ENCODE measurements at regions not wholly inside any gene's neighbourhood (a gene's known extent, or its start where the extent isn't known, plus 50 kb on each side); places are given as distances from the start of the nearest gene placed in this dataset.
"Not testable (repeated sequence)": the region's sequence is repeated elsewhere in the genome, so short reads cannot be mapped to it uniquely, and the experiment has no call there.

DNA sequence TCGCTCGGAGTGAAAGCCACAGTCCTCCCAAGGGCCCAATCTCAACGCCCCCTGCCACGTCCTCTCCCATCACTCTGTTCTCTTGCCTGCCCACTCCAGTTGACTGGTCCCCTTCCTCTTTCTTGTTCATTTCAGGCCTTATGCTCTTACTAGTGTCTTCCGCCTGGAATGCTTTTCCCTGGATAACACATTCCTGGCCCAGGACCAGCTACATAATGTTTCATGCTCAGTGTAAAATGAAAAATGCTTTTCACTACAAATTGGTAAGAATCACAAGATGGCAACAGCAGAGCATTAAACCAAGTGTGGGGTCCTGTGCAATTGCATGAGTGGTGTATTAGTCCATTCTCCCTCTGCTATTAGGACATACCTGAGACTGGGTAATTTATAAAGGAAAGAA, 417.2 kb upstream of the KLHL29 start:
- DNase-seq = no peak

DNA sequence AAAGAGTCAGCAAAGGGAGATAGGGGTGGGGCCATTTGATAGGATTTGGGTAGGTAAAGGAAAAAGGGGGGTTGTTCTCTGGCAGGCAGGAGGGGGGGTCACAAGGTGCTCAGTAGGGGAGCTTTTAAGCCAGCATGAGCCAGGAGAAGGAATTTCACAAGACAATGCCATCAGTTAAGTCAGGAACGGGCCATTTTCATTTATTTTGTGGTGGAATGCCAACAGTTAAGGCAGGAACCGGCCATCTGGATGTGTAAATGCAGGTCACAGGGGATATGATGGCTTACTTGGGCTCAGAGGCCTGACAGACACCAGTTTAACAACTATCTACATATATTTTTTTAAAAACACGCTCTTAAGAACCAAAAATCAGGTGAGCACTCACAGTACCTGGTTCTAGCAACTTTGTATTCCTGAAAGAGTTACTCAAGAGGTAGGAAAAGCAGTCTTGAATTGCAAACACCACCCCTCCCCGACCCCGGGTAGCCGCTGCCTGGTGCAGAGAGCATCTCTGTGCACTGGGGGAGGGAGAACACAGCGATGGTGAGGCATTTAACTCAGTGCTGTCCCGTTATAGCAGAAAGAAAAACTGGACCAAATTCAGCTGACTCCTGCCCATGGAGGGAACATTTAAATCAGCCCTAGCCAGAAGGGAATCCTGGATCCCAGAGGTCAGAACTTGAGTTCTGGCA, 414.5 kb upstream of the KLHL29 start:
- no peak for DNase-seq

DNA sequence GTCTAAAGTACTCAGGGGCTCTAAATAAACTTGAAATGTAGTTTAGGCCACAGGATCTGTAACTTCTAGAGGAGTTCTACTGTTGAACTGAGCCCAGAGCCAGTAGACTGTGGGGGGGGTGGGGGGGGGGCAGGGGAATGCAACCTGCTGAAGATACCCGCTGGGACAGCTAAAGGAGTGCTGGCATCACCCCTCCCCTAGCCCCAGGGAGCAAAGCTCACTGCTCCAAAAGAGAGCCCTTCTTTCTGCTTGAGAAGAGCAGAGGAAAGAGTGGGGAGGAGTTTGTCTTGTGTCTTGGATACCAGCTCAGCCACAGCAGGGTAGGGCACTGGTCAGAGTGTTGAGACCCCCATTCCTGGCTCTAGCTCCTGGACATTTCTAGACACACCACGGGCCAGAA, 414.0 kb upstream of the KLHL29 start:
- no peak for DNase-seq

DNA sequence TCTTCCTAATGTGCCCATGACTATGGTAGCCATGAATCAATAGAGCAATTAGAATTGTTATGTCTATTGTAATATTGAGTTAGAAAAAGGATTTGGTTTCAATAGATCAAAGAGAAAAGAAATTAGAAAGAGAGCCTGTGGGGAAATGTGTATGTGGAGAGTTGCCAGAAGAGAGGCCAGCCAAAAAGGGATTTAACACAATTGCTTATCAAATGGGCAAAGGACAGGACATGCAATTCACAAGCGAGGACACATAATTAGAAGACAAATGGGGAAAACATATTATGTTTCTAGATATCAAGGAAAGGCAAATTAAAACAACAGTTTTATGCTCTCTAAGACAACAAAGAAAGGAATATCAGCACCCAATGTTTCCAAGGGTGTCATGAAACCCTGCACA, 403.2 kb upstream of the KLHL29 start:
- DNase-seq = no peak

DNA sequence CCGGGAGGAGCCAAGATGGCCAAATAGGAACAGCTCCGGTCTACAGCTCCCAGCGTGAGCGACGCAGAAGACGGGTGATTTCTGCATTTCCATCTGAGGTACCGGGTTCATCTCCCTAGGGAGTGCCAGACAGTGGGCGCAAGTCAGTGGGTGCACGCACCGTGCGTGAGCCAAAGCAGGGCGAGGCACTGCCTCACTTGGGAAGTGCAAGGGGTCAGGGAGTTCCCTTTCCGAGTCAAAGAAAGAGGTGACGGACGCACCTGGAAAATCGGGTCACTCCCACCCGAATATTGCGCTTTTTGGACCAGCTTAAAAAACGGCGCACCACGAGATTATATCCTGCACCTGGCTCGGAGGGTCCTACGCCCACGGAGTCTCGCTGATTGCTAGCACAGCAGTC, 400.8 kb upstream of the KLHL29 start:
- not testable (repeated sequence) for DNase-seq

DNA sequence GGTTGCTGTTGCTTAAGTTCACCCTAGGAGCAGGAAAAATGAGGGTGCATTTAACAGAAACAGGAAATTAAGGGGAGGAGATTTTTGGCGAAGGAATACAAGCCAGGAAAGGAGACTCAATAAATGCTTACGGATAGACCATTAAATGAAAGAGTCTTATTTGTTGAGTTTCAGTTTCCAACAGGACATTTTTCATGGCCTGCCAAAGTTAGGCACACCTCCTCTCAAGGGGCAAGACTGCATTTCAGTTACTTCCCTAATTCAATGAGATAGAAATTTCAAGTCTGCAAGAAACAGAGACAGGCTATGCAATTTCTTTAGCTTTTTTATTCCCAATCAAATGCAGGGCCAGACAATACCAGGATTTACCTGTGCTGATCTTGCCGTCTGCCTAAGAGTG, 394.7 kb upstream of the KLHL29 start:
- no peak for DNase-seq

DNA sequence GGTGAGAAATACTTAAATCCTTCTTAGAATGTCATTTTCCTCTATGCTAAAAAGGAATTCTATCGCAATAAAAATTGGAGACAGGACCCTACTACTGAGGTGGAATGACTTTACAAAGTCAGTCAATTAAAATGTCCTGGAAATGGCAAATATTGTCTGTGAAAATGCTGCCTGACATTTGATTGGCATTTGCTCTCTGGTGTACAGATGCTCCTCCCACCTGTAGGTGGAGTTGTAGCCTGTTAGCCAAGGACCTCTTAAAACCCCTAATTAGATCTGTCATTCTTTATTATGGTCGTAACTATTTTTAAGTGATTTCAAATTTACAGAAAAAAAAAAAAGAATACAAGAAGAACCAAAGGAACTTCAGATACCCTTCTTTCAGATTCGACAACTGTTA, 393.1 kb upstream of the KLHL29 start:
- DNase-seq = no peak

DNA sequence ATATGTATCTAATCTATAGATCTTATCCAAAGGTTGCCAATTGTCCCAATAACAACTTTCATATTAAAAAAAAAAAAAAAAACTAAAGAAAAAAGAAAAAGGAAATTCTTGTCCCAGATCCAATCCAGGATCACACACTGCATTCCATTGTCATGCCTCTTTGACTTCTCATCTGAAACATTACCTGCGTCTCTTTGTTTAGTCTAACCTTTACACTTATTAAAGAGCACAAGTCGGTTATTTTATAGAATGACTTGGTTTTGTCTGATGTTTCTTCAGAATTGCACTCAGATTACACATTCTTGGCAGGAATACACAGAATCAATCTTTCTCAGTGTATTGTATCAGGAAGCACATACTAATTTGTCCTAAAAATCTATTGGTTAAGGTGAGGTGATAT, 392.5 kb upstream of the KLHL29 start:
- no peak for DNase-seq

DNA sequence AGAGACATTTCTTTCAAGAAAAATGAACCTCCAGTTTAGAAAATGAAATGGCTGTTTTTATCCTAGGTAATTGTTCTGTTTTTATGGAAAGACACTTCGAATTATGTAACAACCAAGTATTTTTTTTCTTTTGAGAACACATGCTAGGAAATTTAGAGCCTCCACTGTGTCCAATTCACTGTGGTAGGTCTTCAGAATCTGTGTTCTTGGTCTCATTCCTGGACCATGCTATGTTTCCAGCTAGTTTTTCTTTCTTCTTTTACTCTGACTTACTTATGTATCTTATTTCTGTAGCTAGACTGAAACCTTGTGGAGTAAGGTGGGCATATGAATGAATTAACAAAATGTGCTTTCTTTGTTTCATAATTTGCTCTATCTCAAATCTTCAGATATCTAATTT, 391.7 kb upstream of the KLHL29 start:
- DNase-seq = no peak

DNA sequence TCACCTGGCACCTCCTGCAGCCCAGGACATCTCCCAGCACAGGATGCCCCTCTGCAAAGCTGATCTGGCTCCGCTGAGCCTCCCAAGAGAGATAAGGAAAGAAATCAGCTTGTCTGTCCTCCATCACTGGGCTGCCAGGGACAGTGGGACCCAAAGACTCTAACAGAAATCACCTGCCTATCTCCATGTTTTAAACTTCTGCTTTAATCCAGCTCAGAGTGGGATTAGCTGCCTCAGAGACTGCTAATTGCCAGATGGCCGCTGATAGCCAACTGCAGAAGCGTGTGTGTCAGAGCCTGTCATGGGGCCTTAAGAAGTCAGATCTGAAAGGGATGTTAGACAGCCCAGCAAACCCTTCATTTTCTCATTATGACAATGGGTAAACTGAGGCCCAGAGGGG, 389.4 kb upstream of the KLHL29 start:
- DNase-seq = no peak

DNA sequence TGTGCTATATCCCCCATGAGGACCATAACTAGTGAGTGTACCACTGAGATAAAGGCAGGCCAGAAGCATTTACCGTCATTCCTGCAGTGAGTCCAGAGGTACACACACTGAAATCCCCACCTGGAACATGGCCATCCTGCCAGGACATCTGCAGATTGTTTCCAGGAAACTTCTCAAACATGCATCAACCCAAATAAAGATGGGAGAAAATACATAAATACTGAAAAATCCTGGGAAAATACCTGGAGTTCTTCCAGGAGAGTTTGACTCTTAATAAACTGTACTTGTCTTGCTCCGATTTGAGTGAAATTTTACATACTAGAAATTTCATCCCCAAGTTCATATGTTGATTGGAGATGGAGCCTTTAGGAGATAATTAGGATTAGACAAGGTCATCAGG, 388.1 kb upstream of the KLHL29 start:
- no peak for DNase-seq

DNA sequence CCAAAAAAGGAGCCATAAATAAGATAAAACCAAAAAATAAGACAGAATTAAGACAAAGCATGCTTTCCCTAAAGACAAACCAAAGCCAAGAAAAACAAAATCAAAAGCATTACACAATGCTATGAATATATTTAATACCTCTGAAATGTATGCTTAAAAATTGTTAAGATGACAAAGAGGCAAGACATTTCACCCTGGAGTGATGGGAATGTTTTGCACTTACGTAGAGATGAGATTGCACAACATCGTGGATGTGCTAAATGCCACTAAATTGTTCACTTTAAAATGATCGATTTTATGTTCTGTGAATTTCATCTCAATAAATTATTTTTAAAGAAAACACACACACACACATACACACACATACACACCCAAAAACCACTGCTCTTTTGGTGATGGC, 386.6 kb upstream of the KLHL29 start:
- no peak for DNase-seq

DNA sequence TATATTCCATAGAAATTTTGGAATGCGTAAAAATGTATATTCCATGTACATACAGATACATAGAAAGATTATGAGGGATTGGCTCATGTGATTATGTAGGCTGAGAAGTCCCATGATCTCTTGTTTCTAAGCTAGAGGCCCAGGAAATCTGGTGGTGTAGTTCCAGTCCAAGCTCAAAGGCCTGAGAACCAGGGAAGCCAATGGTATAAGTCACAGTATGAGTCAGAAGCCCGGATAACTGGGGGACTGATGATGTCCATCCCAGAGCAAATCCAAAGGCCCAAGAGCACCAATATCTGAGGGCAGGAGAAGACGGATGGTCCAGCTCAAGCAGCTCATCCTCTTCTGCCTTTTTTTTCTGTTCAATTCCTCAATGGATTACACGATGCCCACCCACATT, 385.0 kb upstream of the KLHL29 start:
- no peak for DNase-seq

DNA sequence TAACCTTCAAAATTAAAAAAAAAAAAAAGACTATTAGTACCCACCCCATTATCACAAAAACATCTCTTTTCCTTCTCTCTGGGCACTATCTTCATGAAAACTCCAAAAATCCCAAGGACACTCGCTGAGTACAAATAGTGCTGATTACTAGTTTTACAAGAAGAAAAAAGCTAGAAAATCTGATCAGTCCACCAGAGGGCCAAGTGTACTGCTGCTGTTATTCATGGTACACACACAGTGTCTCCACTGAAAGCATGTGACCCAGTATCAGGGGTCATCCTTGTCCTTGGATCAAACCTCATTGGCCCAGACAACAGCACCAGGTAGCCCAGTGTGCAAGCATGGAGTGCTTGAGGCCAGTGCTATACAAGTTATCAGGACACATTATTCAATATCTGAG, 382.7 kb upstream of the KLHL29 start:
- no peak for DNase-seq

DNA sequence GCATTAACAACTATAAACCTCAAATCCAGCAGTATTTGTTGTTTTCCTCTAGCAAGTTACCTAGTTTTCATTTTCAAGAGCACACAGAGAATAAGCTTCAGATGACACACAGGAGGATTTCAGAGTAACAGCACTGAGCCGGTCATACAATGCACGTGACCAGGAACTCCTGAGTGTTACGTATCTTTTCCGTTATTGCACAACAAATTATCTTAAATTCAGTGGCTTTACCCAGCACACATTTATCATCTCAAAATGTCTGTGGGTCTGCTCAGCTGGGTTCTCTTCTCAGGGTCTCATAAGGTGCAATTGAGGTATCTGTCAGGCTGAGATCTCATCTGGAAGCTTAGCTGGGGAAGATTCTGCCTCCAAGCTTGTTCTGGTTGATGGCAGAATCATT, 379.5 kb upstream of the KLHL29 start:
- no peak for DNase-seq

DNA sequence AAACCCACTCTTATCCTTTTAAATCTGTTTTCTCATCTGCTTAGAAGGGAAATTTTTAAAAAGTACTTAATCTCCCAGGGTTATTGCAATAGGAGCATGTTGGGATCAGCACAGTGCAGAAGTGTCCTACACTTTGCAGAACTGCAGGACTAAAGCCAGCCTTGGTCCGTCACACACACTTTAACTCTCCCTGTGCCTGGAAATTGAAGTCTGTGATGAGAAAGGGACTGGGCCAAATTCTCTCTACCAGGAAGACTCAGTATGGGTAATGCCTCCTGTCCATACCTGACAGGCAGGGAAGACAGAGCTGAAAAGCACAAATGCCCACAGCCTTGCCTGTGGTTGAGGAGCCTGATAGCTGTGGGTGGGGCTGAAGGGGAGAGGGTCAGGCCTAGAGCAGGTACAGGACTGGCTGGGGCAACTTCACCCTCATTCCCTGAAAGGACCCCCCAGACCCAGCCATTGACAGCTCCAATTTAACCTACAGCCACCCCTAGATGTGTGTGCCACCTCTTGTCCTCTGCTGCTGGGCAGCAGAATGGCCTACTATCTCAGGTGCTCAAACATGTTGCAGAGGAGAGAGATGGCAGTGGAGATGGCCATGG, 377.2 kb upstream of the KLHL29 start:
- no peak for DNase-seq

DNA sequence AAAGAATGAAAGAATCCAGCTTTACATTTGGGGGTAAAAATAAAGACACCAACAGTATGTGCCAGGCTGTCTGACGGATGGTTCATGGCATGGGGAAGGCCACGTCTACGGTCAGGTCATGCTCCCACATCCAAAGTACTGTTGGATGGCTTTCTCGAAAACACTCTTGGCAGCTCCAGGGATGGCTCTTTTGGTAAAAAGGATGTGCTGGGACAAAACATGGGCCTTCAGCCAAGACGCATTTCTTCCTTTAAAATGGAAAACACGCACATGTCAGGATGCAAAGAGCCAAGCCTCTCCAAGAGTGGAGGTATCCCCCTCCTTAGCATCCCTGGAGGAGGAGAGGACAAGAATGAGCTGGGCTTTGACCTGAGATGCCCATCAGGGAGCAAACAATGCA, 376.5 kb upstream of the KLHL29 start:
- DNase-seq = no peak

DNA sequence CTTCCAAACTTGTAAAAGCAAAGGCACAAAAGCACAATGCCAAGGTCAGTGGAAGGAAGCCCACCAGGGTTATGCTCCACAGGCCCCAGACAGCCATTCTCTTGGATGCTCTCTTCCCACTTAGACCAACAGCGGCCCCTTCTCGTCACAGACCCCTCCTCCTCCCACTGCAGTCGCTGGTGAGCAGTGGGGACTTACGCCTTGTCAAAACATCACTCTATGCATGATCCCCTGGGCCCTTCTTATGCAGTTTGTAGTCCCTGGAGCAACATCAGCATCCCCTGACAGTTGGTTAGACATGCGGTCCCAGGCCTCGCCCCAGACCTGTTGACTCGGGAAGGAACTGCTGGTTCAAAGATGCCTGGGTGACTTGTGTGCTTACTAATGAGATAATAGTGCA, 376.0 kb upstream of the KLHL29 start:
- DNase-seq = no peak

DNA sequence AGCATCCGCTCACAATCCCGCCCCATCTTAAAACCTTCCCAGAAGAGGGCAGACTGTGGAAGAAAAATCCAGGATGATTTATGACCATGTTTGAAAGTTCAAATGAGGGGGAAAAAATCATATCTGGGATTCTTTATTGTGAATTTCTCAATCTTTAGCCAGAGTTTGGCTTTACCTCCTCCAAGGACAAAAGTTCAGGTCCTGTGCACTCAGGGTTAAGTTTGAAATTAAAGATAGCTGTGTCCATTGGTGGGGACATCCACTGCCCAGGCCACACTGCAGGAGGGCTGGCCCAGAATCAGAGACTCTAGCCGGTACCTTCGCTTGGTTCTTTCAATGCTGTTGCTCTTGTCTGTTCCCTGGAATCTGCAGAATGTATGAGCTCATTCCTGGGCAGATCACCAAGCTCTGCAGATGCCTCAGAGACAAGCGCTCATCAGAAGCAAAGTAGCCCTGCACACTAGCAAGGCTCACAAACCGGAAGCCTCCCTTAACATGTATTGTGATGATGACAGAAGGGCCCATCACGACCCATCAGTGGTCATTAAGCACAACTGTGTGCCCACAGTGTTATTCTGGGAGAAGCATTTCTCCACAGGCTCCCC, 375.3 kb upstream of the KLHL29 start:
- no peak for DNase-seq

DNA sequence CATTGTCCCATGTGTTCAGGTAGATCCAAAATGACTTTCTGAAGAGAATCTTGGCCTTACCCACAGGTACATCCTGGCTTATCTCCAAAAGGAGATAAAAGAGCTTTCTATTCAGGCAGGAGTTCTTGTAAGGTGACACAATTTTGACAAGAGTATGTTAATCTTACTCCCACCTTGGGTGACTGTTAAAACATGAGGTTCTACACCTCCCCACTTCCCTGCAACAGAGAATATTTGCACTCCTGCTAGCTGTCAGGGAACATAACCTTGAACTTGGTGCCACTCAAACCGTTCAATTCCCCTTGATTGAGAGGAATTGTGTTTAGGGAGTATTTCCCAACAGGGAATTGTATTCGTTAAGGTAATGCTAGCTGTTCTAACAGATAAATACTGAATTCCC, 372.5 kb upstream of the KLHL29 start:
- no peak for DNase-seq

DNA sequence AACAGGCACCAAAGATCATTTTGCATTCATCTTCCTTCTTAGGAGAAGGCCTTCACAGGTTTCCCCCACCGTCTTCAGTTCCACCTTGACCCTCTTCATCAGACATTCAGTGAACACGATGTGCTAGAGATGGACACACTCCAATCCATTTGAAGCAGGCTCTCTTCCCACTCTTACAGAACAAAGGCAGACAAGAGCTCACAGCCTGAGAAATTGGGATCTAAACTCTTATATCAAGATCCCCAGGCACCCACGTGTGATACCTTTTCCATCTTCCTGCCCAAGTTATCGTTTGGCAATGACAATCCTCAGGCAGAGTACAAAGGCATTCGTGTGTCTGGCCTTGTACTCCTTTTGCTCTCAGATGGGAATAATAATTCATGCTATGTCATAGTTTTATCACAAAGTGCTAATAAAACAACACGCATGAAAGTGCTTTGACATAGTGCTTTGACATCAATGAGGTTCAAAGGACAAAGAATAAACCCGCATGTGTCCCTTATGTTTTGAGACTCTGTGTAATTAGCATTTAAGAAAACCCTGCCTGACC, 369.3 kb upstream of the KLHL29 start:
- no peak for DNase-seq

DNA sequence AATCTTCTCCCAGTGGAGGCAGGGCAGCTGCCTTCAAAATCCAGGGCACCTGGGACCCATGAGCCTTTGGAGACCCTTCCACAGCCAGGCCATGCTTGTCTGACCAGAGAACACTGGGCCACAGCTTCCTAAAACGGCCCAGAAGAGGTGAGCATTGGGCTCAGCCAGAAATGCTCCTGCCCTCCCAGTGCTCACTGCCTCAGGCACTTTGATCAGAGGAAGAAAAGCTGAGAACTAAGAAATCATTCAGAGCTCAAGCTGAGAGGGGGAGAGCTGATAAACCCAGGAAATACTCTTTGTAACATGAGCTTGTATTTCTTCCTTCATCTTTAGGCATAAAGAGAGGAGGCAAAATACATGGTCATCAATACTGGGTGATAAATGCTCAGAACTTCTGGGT, 365.5 kb upstream of the KLHL29 start:
- no peak for DNase-seq

DNA sequence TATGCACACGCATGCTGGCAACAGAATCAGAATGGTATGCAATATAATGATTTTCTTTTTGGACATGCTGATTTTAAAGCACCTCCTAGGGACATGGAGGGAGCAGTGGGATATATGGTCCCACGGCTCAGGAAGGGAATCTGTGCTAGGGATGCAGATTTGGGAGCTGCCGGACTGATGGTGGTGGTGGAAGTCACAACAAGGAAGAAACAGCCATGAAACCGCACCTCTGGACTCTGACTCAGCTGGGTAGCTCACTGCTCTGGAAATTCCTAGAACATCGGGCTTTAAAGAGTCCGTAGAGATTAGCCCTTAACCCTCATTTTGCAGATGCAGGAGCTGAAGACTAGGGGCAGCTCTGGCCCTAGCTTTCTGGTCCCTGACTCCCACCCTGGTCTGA, 364.3 kb upstream of the KLHL29 start:
- DNase-seq = no peak

DNA sequence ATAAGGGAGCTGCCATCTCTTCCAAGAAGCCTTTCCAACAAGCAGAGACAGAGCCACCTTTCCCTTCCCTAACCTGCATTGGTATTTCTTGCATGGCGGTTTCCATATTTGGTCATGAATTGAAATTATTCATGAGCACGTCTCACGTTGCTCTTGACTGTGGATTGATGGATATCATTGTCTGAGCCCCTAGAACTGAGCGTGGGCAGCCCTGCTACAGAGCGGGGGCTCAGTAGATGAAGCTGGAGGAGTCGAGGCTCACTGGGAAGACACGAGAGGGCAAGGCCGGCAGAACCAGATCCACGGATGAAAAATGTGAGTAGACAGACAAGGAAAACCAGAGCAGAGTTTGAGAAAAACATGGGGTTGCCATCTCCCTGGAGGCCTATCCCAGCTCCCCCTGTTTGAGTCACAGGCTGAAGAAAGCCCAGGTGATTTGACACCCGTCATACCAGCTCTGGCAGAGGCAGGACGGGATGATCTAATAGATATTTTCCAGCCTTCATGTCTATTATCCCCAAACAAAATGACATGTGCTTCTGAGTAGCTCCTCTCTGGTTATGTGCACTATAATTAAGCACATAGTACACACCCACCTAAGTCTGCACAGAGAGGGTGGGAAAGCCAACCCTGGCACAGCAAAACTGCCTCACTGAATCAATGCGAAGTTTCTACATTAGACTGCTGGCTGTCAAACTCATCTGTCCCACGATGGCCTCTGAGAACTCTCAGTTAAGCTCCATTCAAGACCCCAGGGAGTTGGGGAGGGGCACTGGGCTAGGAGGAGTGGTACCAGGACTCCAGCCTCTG, 363.5 kb upstream of the KLHL29 start:
- DNase-seq = no peak

All from activated CD4-positive, alpha-beta T cell treated with anti-CD3 and anti-CD28 coated beads, Interleukin-10, Interleukin-2, amounts not matched to agents 100 ng/mL and 50 ng/mL, durations not matched to agents 16 hours and 8 hours (primary cell).